GM19372 (cell line): ENCODE measurements at regions not wholly inside any gene's neighbourhood (a gene's known extent, or its start where the extent isn't known, plus 50 kb on each side); places are given as distances from the start of the nearest gene placed in this dataset.

Experiments used
- ATAC-seq: cut with Tn5 transposase; IDR thresholded peaks from one replicate; pipeline ENCODE4 v1.9.1; 2021; ENCODE audit warnings: mild to moderate bottlenecking, low read depth, moderate library complexity; ENCODE audit not compliant: unreplicated experiment

DNA sequence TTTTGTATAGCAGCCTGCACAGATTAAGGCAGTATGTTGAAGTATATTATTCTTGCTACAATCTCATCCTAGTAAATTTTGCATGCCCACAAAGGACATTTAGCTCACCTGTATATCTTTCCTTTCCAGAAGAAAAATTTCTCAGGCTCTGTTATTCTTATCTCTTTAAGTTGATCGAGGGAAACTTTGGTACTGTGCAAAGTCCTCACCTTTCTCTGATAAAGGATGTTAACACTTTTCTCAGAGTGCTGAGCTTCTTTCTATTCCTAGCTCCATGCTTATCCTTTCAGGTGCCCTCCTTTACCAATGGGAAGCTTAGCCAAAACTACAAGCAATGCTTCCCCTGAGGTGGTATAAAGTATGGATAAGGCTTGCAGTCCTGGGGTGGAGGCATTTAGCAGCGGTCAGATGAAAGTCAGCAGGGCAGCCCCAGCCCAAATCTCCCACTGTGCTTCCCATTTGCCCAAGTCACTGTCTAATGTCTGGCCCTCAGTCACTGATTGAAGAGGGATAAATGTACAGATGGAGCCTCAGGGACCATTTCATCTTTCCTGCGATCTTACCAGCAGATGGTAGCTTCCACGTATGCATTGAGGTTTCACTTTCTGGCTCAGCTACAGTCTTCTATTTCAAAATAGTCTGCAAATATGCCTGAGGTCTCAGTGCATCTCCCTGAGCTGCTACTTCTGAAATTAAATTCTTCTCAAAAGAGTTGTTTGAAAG lies 127.8 kb upstream of the P2RY1 start:
- no peak for ATAC-seq

DNA sequence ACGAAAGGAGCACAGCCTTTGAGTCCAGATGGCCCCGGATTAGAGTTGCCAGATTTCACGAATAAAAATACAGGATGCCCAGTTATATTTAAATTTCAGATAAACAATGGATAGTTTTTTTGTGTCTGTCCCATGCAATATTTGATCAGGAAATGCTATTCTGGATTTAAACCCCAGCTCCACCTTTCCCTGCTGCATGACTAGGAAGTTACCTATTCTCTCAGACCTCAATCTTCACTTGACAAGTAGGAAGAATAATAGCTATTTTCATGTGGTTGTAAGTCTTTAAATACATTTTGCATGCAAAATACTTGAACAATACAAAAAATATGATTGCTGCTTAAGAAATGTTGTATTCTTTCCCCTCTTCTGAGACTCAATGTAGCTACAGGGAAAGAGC lies 125.3 kb upstream of the P2RY1 start:
- no peak for ATAC-seq

DNA sequence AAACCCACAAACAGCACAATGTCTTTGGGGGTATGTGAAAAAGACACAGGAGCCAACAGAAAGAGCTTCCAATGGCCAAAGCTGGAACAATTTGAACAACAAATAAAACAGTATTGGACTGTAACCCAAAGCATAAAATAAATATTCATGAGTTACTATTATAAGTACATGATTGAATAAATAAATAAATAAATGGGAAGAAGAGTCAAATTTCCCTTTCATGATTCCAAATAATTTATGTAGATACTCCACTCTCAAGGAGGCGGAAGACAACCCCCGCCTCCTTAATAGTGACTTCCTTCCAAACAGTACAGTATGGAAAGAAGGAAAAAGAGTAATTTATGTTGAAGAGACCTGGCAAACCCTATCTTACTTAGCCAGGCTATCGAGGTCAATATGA lies 124.4 kb upstream of the P2RY1 start:
- ATAC-seq, result no peak

DNA sequence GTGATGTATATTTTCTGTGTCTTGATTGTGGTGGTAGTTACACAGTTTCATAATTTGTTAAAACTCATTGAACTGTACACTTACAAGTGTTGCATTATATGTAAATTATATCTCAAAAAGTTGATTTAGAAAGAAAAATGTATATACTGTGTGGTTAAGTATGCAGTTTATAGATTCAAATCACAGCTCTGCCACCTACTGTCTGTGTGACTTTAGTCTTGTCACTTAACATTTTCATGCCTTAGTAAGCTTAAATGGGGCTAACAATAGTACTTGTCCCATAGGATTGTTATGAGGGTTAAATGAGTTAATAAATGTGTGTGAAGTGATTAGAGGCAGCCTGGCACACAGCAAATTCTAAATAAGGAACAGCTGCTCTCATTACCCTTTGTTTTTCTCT lies 120.9 kb upstream of the P2RY1 start:
- ATAC-seq, result no peak

DNA sequence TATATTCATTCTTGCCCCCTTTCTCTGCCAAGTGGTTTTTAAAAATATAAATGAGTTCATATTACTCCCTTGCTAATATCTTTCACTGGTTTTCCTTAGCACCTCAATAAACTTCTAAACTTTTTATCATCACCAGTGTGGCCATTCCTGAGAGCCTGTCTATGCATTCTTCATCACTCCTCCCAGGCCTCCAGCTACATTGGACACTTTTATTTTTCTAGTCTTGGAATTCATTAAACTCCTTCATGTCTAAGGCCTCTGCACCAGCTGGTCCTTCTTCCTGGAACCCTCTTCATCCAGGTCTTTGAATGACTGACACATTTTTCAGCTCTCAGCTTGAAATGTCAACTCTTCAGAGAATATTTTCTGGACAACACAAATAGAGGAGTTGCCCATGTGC lies 120.4 kb upstream of the P2RY1 start:
- no peak for ATAC-seq

DNA sequence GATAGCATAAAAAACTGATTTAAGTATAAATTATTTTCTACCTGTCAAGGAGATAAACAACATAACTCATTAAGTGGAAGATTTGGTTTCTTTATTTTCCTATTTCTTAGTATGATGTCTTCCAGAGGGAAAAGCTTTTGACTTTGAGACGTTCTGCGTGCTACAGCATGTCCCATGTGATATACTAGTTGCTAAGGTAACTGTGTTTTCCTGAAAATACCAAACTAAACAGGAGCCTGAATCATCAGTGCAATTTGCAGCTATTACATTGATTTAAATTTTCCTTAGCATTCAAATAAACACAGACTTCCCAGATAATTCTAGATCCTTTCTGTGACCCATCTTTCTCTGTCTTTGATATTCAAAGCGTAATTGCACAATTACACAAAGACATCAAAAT lies 117.7 kb upstream of the P2RY1 start:
- ATAC-seq, result no peak

DNA sequence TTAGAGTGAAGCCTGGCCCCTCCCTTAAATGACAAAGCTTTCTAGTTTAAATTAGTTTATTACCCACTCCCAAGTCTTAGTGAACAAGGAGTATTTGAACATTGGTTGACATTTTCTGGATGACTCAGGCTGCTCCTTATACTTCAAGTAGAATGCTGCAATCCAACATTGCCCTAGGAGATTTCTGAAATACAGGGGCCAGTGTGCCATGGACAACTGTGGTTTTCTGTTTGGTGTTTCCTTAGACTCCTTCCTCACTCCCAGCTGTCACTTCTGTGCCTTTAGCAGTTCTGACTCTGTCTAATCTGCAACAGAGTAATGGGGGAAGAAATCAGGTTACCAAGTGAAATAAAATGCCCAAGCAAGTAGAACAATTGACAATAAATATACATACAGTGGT lies 116.1 kb upstream of the P2RY1 start:
- no peak for ATAC-seq

DNA sequence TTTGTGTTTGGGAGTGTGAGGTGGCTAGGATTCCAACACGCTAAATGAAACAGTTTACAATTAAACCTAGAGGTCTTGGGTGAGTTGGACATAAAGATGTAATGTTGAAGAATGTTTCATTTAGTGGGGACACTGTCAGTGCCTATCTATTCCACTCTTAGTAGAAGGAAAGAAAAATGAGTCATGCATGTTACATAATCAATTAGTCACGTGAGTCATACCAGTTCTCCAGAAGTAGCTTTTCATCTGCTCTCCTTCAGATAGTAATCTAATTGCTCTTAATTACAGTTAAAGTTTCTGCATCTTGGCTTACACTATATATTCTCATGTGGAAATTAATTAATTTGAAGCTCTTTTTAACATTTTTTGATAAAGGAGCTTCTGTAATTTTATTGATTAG lies 115.7 kb upstream of the P2RY1 start:
- no peak for ATAC-seq

DNA sequence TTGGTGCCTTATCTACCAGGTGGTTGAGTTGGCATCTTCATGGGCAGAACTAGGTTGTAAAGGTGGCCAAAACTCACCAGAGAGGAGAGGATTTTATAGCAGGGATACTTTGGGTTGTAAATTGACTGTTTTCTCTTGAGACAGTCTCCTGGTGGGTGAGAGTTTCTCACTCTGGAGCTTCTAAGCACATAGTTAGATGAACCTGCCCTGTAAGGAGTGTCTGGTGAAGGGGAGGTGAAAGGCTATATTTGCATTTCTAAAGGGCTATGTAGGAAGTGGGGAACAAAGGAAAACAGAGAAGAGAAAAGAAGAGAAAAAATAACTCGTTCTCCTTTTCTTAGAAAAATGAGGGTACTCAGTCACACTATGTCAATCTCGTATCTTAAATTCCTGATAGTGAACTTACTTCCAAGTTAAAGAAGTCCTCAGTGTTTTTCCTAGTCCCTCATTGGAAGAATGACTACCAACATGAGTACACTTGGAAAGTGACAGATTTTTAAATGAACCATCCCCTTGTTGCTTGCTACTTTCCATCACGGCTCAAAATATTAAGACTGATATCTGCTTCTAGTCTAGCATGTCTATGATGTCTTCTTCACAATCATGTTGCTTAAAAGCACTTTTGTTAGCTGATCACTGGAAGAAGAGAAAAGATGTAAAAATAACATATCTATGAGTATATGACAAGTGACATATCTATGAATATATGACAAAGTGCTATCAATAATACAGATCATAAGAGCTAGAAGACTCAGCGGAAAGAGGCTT lies 113.8 kb upstream of the P2RY1 start:
- no peak for ATAC-seq

DNA sequence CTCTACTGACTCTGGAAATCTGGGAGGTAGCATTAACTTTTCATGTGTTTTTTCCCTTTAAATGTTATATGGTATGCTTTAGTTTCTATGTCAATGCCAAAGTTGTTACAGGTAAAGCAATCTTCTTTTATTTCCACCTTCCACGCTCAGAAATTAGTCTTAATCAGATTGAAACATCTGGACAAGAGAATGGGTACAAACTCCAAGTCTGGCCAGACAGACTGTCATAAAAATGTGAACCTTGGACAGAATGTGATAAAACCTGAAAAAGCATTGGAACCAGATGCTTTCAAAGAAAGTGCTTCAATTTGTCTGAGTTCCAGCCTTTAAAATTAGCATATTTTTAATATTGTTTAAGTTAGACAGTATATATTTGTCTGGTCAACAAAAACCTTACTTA lies 110.7 kb upstream of the P2RY1 start:
- ATAC-seq, result no peak

DNA sequence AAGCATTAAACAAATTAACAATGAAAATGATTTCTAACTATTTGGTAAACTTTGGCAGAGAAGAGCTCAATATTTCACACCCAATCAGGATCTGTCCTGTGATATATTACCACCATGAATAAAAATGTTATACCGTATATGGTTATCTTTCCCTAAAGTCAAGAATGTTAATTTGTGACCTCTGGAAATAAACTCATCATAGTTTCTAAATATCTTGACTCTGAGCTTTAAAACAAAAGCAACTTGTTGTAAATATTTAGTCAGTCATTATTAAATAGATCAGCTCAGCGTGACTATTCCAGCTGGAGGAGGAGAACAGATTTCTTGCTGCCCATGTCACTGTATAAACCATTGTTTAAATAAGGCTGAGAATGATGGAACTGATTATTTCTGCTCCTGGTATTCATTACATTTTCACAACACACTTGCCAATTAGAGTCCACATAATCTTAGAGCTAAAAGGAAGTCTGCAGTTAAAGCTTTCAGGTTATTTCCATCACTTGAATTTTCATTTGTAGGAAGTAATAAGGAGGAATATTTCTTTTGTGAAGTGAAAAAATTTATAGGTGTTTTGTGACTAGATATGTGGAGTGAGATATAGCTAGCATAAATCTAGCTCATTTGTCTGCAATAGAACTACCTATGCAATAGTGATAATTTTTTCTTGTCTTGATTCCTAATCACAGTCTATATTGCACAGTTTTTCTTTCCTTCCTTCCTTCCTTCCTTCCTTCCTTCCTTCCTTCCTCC lies 106.5 kb upstream of the P2RY1 start:
- ATAC-seq, result no peak

DNA sequence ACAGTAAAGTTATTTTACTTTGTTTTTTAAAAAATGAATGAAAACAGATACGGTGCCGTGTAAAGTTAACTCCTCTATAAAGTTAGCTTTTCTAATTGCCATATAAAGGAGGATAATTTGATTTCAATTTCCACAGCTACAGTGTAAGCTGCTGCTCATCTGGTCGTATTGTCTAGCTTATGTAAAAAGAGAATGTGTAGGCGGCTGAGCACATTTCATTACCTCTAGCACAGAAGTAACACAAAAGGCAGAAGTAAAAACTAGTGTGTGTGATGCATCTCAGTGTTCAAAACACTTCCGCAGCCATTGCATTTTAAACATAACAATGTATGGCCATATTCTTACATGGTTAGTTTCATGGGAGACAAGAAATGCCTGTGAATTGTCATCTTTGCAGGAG lies 105.0 kb upstream of the P2RY1 start:
- peak; percentile 62 for ATAC-seq

DNA sequence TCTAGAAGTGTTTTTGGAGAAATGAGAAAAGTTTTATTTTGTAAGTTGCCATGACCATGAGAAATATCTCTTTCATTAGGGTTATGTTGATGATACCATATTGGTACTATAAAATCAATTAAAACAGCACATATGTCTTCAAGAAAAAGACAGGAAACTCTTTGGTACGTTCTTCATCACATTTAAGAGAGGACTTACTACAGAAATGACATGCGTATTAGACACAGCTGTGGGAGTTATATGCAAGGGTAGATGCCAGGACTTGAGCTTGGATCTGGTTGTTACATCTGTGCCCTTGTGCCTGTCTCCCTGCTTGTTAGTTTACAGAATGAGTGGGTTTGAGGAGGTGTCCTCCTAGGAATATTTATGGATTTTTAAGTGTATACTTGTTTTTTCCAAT lies 103.4 kb upstream of the P2RY1 start:
- ATAC-seq, result no peak

DNA sequence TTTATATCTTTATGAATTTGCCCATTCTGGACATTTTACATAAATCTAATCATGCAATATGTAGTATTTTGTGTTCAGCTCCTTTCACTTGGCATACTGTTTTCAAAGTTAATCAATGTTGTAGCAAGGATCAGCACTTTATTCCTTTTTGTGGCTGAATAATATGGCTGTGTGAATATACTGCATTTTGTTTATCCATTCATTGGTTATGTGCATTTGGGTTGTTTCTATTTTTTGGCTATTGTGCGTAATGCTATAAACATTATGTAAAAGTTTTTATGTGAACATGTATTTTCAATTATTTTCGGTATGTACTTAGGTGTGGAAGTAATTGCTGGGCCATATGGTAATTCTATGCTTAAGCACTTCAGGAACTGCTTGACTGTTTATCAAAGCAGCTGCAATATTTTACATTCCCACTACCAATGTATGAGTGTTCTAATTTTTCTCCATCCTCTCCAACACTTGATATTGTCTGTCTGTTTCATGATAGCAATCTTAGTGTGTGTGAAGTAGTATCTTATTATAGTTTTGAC lies 101.3 kb upstream of the P2RY1 start:
- no peak for ATAC-seq

DNA sequence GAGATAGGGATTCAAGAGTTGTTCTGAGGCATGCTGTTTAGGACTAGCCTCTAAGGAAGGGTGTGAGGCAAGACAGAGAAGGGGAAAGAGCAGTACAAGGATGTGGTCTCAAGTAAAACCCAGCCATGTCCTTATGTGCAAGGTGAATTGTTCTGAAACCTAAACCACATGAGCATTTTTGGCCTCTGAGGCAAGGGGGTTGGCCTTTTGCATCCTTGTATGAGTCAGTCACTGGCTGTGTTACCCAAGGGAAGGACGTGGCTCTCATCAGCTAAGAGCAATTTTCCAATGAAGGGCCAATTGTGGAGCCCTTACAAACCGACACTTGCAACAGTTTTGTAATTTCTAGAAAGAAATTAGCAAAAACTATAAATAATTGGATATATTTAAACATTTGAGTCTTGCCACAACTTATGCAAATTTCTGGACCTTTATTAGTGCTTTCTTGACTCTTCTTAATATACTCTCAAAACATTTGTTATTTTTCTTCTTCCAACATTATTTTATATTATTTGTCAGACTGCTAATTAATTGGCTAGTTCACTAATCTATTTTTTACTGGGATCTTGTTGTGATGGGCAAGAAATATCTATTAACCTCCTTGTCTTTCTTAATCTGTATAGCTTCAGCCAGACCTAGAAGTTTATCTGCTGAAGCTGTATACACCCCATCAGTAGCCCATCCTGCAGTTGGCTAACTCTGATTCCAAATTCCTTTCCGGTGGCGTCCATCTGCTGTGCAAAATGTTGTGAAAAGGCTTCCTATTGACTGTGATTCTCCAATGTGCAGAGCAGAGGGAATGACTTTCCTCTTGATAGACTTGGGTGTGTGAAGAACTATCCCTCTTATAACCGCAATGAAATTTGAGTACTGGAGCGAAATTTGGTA lies 97.7 kb upstream of the P2RY1 start:
- ATAC-seq, result peak; percentile 97

DNA sequence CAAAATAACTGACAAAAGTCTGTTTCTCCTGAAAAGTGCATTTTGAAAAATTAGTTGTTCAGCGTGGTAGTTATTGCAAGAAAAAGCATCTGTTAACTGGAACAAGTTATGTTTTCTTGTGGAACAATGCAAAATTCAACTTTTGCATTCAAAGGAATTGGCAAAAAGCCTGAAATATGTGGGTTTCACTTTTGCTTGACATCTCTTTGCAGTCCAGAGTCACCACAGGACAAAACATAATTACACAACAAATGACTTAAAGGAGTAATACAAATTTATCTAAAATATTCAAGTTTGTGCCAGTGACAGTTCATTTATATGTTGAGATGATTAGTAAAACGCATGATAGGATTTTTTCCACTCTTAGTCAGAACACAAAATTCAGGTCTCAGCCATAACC lies 96.3 kb upstream of the P2RY1 start:
- no peak for ATAC-seq

DNA sequence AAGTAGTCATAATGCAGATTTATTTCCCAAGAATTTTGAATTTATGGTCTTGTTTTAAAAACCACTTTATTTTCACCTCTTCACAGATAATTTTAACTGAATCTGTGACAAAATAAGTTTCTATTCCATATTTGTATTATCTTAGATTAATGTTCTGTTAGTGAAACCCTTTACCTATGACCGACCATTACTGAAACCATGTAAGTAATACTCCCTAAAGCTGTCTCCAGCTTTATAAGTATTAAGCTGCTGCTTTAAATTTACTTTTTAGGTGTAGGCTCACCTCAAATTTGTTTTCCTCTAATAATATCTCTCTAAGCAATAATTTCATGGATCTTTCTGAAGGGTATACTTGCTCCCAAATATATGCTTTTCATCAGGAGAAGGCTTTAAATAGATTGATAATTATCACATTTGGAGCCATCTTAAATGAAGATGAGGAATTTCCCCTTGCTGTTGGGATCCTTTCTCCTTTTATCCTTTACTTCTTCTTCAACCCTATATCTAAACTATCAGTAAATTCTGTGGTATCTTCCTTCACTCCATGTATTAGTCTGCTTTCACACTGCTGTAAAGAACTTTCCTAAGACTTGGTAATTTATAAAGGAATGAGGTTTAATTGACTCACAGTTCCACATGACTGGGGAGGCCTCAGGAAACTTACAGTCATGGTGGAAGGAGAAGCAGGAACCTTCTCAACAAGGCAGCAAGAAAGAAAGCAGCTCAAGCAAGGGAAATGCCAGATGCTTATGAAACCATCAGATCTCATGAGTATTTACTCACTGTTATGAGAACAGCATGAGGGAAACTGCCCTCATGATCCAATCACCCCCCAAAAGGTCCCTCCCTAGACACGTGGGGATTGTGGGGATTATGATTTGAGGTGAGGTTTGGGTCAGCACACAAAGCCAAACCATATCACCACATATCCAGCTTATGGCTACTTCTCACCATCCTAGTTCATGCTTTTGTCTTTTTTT lies 92.3 kb upstream of the P2RY1 start:
- ATAC-seq, result peak; percentile 44

DNA sequence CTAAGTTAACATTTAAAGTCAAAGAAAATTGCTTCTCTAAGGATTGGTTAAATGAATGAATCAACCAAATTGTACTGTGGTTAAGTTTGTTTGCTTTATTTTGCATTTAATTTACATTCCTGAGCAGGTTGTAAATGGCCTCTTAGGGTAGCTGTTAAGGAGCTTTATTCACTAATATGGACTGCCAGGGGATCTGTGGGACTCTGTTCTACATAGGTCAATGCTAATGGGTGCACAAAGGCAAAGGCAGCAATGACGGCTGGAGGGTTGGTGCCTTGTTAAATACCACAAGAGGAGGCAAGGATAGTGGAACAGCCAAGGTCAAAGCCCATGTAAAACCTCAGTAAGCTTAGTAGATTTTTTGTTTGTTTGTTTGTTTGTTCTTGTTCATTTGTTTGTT lies 89.3 kb upstream of the P2RY1 start:
- ATAC-seq, result no peak

DNA sequence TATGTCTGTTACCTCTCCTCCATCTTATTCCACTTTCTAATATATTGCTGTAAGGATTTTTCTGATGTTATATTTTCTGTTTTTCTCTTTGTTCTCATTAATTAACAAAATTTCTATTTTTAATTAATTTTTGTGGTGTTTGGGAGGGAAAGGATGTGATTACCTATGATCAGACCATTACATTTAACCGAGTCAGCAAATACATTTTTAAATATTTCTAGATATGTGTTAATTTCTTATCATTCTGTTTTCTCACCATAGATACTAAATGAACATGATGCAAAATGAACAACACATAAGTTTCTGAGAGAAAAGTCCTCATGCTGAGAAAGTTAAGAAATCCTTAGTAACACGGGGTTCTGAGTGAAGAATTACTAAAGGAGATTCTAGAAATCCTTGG lies 80.6 kb upstream of the P2RY1 start:
- ATAC-seq, result no peak
